ENCODE measurements at regions not wholly inside any gene's neighbourhood (a gene's known extent, or its start where the extent isn't known, plus 50 kb on each side); places are given as distances from the start of the nearest gene placed in this dataset.

GRCh38 chr9:80437825-80438224, 866.1 kb downstream of the TLE4 start:
- Histone ChIP-seq H3K36me3 (ENCODE audit: insufficient read depth, low read depth, low read length) (no peaks in the 10 kb centered on the region), H3K9ac (ENCODE audit: low read depth, low read length) (no peak overlapping the region), H3K9me3 (ENCODE audit: insufficient read depth, low read depth, low read length) (no peaks in the 10 kb centered on the region), H3K4me1 (ENCODE audit: insufficient read depth, low read length) (no peaks in the 10 kb centered on the region; the same call in 1 of the 2 replicates), H3K4me3 (ENCODE audit: low read length) (no peak overlapping the region), H3K27ac (ENCODE audit: low read length) (no peak overlapping the region), H3K27me3 (ENCODE audit: insufficient read depth, low read length) (no peaks in the 10 kb centered on the region)

GRCh38 chr9:80437091-80437640, 865.4 kb downstream of the TLE4 start:
- Histone ChIP-seq H3K36me3 (ENCODE audit: insufficient read depth, low read depth, low read length) (no peaks in the 10 kb centered on the region), H3K9ac (ENCODE audit: low read depth, low read length) (no peak overlapping the region), H3K27ac (ENCODE audit: low read length) (no peak overlapping the region), H3K27me3 (ENCODE audit: insufficient read depth, low read length) (no peaks in the 10 kb centered on the region), H3K9me3 (ENCODE audit: insufficient read depth, low read depth, low read length) (no peaks in the 10 kb centered on the region), H3K4me3 (ENCODE audit: low read length) (no peak overlapping the region), H3K4me1 (ENCODE audit: insufficient read depth, low read length) (no peaks in the 10 kb centered on the region; the same call in 1 of the 2 replicates)

- no peaks in the 10 kb centered on the region for H3K27me3 ChIP-seq (ENCODE audit: insufficient read depth, low read length)
Measured at GRCh38 chr9:80435591-80435990, 863.8 kb downstream of the TLE4 start.

DNA sequence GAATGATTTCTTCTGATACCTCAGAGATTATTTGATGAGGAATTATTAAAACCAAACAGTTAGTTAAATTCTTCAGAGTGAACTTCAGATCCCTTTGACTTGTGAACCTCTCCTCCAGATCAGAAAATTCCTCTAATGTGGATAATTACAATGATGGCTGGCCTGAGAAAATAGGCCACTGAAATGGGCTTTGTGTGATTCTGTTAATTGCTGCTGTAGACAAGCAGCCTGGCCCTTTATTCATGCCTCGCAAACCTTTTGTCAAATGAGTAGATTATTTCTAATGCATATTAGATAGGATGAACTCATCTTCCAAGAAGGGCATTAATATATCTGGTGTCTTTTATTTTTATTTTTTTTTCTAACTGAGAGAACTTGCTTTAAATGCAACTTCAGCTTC, 855.2 kb downstream of the TLE4 start:
- Histone ChIP-seq H3K9ac (ENCODE audit: low read depth, low read length) (no peak overlapping the region), H3K4me1 (ENCODE audit: insufficient read depth, low read length) (no peaks in the 10 kb centered on the region), H3K27ac (ENCODE audit: low read length) (no peak overlapping the region), H3K9me3 (ENCODE audit: insufficient read depth, low read depth, low read length) (peaks cover 4% of the 10 kb centered on the region; the same call in 1 of the 2 replicates), H3K4me3 (ENCODE audit: low read length) (no peak overlapping the region), H3K36me3 (ENCODE audit: insufficient read depth, low read depth, low read length) (no peaks in the 10 kb centered on the region), H3K27me3 (ENCODE audit: insufficient read depth, low read length) (no peaks in the 10 kb centered on the region)

More at GRCh38 chr9:80435591-80435990, 863.8 kb downstream of the TLE4 start:
- Histone ChIP-seq H3K4me3 (ENCODE audit: low read length) (no peak overlapping the region), H3K9ac (ENCODE audit: low read depth, low read length) (no peak overlapping the region; the same call in 1 of the 2 replicates), H3K27ac (ENCODE audit: low read length) (no peak overlapping the region), H3K4me1 (ENCODE audit: insufficient read depth, low read length) (no peaks in the 10 kb centered on the region; the same call in 1 of the 2 replicates), H3K9me3 (ENCODE audit: insufficient read depth, low read depth, low read length) (no peaks in the 10 kb centered on the region), H3K36me3 (ENCODE audit: insufficient read depth, low read depth, low read length) (no peaks in the 10 kb centered on the region)

- no peaks in the 10 kb centered on the region for H3K27me3 ChIP-seq (ENCODE audit: insufficient read depth, low read length)
Measured at GRCh38 chr9:80417211-80417773, 845.5 kb downstream of the TLE4 start.

DNA sequence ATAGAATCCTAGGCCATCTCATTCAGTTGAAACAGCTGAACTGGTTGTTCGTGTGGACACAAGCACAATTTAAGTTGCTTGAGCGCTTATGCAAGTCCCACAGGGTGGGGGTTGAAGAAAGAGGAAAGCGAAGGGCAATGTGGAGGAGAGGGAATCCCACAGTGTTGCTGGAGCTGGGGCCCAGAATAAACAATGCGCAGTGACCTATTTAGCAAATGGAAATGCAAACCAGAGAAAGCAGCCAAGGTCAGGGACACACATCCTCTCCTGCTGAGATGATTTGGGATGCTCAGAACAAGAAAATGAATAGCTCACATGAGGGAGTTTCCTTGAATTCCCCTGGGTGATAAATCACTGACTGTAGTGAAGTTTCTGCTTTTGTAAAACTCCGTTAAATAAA, 838.3 kb downstream of the TLE4 start:
- H3K9me3 ChIP-seq (ENCODE audit: insufficient read depth, low read depth, low read length), result peaks cover 26% of the 10 kb centered on the region
- peak overlapping the region; percentile 45; the same call in 1 of the 2 replicates for H3K4me3 ChIP-seq (ENCODE audit: low read length)
- no peaks in the 10 kb centered on the region for H3K27me3 ChIP-seq (ENCODE audit: insufficient read depth, low read length)
- peaks cover 46% of the 10 kb centered on the region for H3K4me1 ChIP-seq (ENCODE audit: insufficient read depth, low read length)
- peak overlapping the region; percentile 54 for H3K27ac ChIP-seq (ENCODE audit: low read length)
- H3K36me3 ChIP-seq (ENCODE audit: insufficient read depth, low read depth, low read length), result no peaks in the 10 kb centered on the region; the same call in 1 of the 2 replicates
- peak overlapping the region; percentile 62; the same call in 1 of the 2 replicates for H3K9ac ChIP-seq (ENCODE audit: low read depth, low read length)

More at GRCh38 chr9:80417211-80417773, 845.5 kb downstream of the TLE4 start:
- Histone ChIP-seq H3K9me3 (ENCODE audit: insufficient read depth, low read depth, low read length) (peaks cover 18% of the 10 kb centered on the region), H3K4me3 (ENCODE audit: low read length) (no peak overlapping the region), H3K4me1 (ENCODE audit: insufficient read depth, low read length) (peaks cover 7% of the 10 kb centered on the region; the same call in 1 of the 2 replicates), H3K36me3 (ENCODE audit: insufficient read depth, low read depth, low read length) (no peaks in the 10 kb centered on the region; the same call in 1 of the 2 replicates), H3K27ac (ENCODE audit: low read length) (no peak overlapping the region), H3K9ac (ENCODE audit: low read depth, low read length) (no peak overlapping the region)

GRCh38 chr9:80407220-80407619, 835.5 kb downstream of the TLE4 start:
- Histone ChIP-seq H3K9me3 (ENCODE audit: insufficient read depth, low read depth, low read length) (peaks cover 26% of the 10 kb centered on the region), H3K4me1 (ENCODE audit: insufficient read depth, low read length) (peaks cover 38% of the 10 kb centered on the region), H3K9ac (ENCODE audit: low read depth, low read length) (no peak overlapping the region), H3K36me3 (ENCODE audit: insufficient read depth, low read depth, low read length) (no peaks in the 10 kb centered on the region; the same call in 1 of the 2 replicates), H3K27ac (ENCODE audit: low read length) (no peak overlapping the region), H3K4me3 (ENCODE audit: low read length) (no peak overlapping the region), H3K27me3 (ENCODE audit: insufficient read depth, low read length) (no peaks in the 10 kb centered on the region)

GRCh38 chr9:80401243-80401642, 829.5 kb downstream of the TLE4 start:
- H3K9ac ChIP-seq (ENCODE audit: low read depth, low read length), result no peak overlapping the region
- H3K27me3 ChIP-seq (ENCODE audit: insufficient read depth, low read length), result no peaks in the 10 kb centered on the region
- peaks cover 24% of the 10 kb centered on the region; the same call in 1 of the 2 replicates for H3K4me1 ChIP-seq (ENCODE audit: insufficient read depth, low read length)
- H3K9me3 ChIP-seq (ENCODE audit: insufficient read depth, low read depth, low read length), result peaks cover 9% of the 10 kb centered on the region
- H3K27ac ChIP-seq (ENCODE audit: low read length), result no peak overlapping the region
- H3K36me3 ChIP-seq (ENCODE audit: insufficient read depth, low read depth, low read length), result no peaks in the 10 kb centered on the region; the same call in 1 of the 2 replicates
- 0 out of 2 replicates have a peak overlapping the region, but pooled peaks have one; percentile 23 for H3K4me3 ChIP-seq (ENCODE audit: low read length)

GRCh38 chr9:80400624-80401230, 829.0 kb downstream of the TLE4 start:
- H3K27me3 ChIP-seq (ENCODE audit: insufficient read depth, low read length), result no peaks in the 10 kb centered on the region
- no peak overlapping the region for H3K27ac ChIP-seq (ENCODE audit: low read length)

GRCh38 chr9:80399606-80400005, 827.8 kb downstream of the TLE4 start:
- Histone ChIP-seq H3K27ac (ENCODE audit: low read length) (no peak overlapping the region), H3K36me3 (ENCODE audit: insufficient read depth, low read depth, low read length) (no peaks in the 10 kb centered on the region), H3K27me3 (ENCODE audit: insufficient read depth, low read length) (no peaks in the 10 kb centered on the region), H3K4me1 (ENCODE audit: insufficient read depth, low read length) (peaks cover 24% of the 10 kb centered on the region; the same call in 1 of the 2 replicates), H3K4me3 (ENCODE audit: low read length) (no peak overlapping the region), H3K9ac (ENCODE audit: low read depth, low read length) (no peak overlapping the region), H3K9me3 (ENCODE audit: insufficient read depth, low read depth, low read length) (no peaks in the 10 kb centered on the region)

More at GRCh38 chr9:80400624-80401230, 829.0 kb downstream of the TLE4 start:
- H3K9me3 ChIP-seq (ENCODE audit: insufficient read depth, low read depth, low read length), result peaks cover 4% of the 10 kb centered on the region; the same call in 1 of the 2 replicates
- H3K9ac ChIP-seq (ENCODE audit: low read depth, low read length), result peak overlapping the region; percentile 3; the same call in 1 of the 2 replicates
- H3K4me1 ChIP-seq (ENCODE audit: insufficient read depth, low read length), result peaks cover 24% of the 10 kb centered on the region; the same call in 1 of the 2 replicates
- H3K4me3 ChIP-seq (ENCODE audit: low read length), result peak overlapping the region; percentile 23; the same call in 1 of the 2 replicates
- H3K36me3 ChIP-seq (ENCODE audit: insufficient read depth, low read depth, low read length), result no peaks in the 10 kb centered on the region

DNA sequence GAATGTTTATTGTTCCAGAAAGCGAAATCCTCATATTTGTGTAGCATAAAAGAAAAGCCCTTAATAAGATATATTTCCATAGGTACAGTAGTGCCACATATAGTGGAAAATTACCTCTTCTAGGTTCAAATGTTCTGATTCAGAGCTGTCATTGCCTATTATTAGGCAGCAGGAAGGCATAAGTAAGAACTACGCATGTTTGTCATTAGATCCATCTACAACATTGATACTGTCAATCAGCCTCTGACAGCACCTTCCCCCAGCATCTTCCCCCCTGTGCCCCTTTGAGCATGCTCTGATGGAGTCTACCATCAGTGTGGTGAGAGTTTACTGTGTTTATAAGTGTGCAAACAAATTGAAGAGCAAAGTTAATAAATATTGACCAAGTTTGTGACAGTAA, 816.1 kb downstream of the TLE4 start:
- no peaks in the 10 kb centered on the region for H3K36me3 ChIP-seq (ENCODE audit: insufficient read depth, low read depth, low read length)
- no peak overlapping the region for H3K27ac ChIP-seq (ENCODE audit: low read length)
- no peak overlapping the region for H3K9ac ChIP-seq (ENCODE audit: low read depth, low read length)
- no peak overlapping the region for H3K4me3 ChIP-seq (ENCODE audit: low read length)
- no peaks in the 10 kb centered on the region for H3K27me3 ChIP-seq (ENCODE audit: insufficient read depth, low read length)
- no peaks in the 10 kb centered on the region; the same call in 1 of the 2 replicates for H3K9me3 ChIP-seq (ENCODE audit: insufficient read depth, low read depth, low read length)
- peaks cover 5% of the 10 kb centered on the region; the same call in 1 of the 2 replicates for H3K4me1 ChIP-seq (ENCODE audit: insufficient read depth, low read length)

All from iPS-20b (cell line).